HepG2 (cell line): ENCODE measurements at regions not wholly inside any gene's neighbourhood (a gene's known extent, or its start where the extent isn't known, plus 50 kb on each side); places are given as distances from the start of the nearest gene placed in this dataset.

ENCODE experiments used
- ATAC-seq: fragments of 200-7000 bp; cut with Tn5 transposase; 3 replicates; pipeline ENCODE4 v1.9.1; 2020; ENCODE audit warnings: mild to moderate bottlenecking, moderate library complexity
- BruUV-seq: library from RNA; stranded (reverse); fragments of 400-500 nt; replicated peaks from 2 replicates; lab custom pipeline; 2021; lab: Mats Ljungman, UMichigan
- CTCF ChIA-PET: fragments of 300-600 bp; formaldehyde crosslinking; extraction: SDS; loops from one replicate; lab custom pipeline; 2021; ENCODE audit warnings: low total read pairs, inconsistent platforms, low intra/inter-chr PET ratio; lab: Yijun Ruan, JAX
- POLR2A ChIA-PET: fragments of 350-600 bp; sonication (Branson Sonifier 250); formaldehyde crosslinking; loops from one replicate; lab custom pipeline; 2020; ENCODE audit warnings: antibody characterized with exemption, inconsistent platforms; lab: Yijun Ruan, JAX
- DNase-seq: peaks from one replicate; pipeline ENCODE4 v3.0.0-alpha.2; 2015; ENCODE audit warnings: low spot score
- FAIRE-seq: peaks from 3 replicates; lab custom pipeline; 2011; peaks lifted over from hg19 to GRCh38; lab: Jason Lieb, UNC
- H2AFZ ChIP-seq: one replicate; pipeline ENCODE4 v1.6.1; 2011; ENCODE audit warnings: low read length, inconsistent platforms
- H3K27ac ChIP-seq: fragments of 300-600 bp; 3 replicates; pipeline ENCODE4 v1.8.0; 2011; ENCODE audit warnings: mixed run types, mild to moderate bottlenecking, mixed read lengths, low read length, inconsistent platforms; ENCODE audit not compliant: insufficient read depth; ENCODE audit errors: extremely low read length
- H3K27me3 ChIP-seq, 2 experiments: fragments of 200-600 bp in 1 of 2; 2 replicates in 1 of 2; 3 replicates in 1 of 2; pipeline versions ENCODE4 v1.6.0 to v1.8.0; 2011; ENCODE audit warnings: low read length in 2 of 2, mild to moderate bottlenecking in 2 of 2, moderate library complexity in 2 of 2, inconsistent platforms in 1 of 2; ENCODE audit not compliant: insufficient read depth in 2 of 2, control insufficient read depth in 1 of 2
- H3K36me3 ChIP-seq, 2 experiments: fragments of 200-600 bp in 1 of 2; replicated peaks in 1 of 2; 2 replicates in 1 of 2; 3 replicates in 1 of 2; pipeline versions ENCODE4 v1.5.1 to v1.8.0; 2011; ENCODE audit warnings: low read length in 2 of 2, inconsistent platforms in 1 of 2; ENCODE audit not compliant: insufficient read depth in 2 of 2, control insufficient read depth in 1 of 2
- H3K4me1 ChIP-seq: 2 replicates; pipeline ENCODE4 v1.5.1; 2012; ENCODE audit warnings: low read length, inconsistent platforms; ENCODE audit not compliant: insufficient read depth
- H3K4me2 ChIP-seq: 2 replicates; pipeline ENCODE4 v1.6.0; 2011; ENCODE audit warnings: low read depth, low read length, inconsistent platforms
- H3K4me3 ChIP-seq, 3 experiments: fragments of 200-600 bp in 1 of 3; sonication (generic), shearing (Covaris generic) in 1 of 3; replicated peaks in 1 of 3; 2 replicates each; pipeline ENCODE4 v1.5.1; 2011 to 2016; ENCODE audit warnings: low read length in 3 of 3, inconsistent platforms in 2 of 3, low read depth in 2 of 3, mild to moderate bottlenecking in 2 of 3, control low read depth in 1 of 3, mixed read lengths in 1 of 3; ENCODE audit not compliant: insufficient read depth in 1 of 3
- H3K79me2 ChIP-seq: one replicate; pipeline ENCODE4 v1.6.1; 2011; ENCODE audit warnings: low read length, inconsistent platforms; ENCODE audit not compliant: insufficient read depth
- H3K9ac ChIP-seq: 2 replicates; pipeline ENCODE4 v1.6.0; 2011; ENCODE audit warnings: mild to moderate bottlenecking, low read depth, low read length, inconsistent platforms; ENCODE audit not compliant: insufficient read depth
- H3K9me3 ChIP-seq: 2 replicates; pipeline ENCODE4 v1.5.1; 2012; ENCODE audit warnings: mild to moderate bottlenecking, low read length
- H4K20me1 ChIP-seq: 2 replicates; pipeline ENCODE4 v1.6.0; 2011; ENCODE audit warnings: inconsistent platforms, mild to moderate bottlenecking, low read length, moderate library complexity; ENCODE audit not compliant: insufficient read depth
- CTCF ChIP-seq: sonication (generic); formaldehyde crosslinking; IDR thresholded peaks from 2 replicates; pipeline ENCODE4 v1.5.0; 2020; ENCODE audit warnings: mild to moderate bottlenecking, missing genetic modification reagents, moderate library complexity
- E2F5 ChIP-seq: sonication (generic); formaldehyde crosslinking; conservative IDR thresholded peaks from 2 replicates; pipeline ENCODE4 v1.4.0; 2020; ENCODE audit warnings: missing genetic modification reagents
- MAFG ChIP-seq: sonication (generic); formaldehyde crosslinking; IDR thresholded peaks from 2 replicates; pipeline ENCODE4 v1.5.1; 2020; ENCODE audit warnings: mild to moderate bottlenecking, missing genetic modification reagents
- MBNL3 ChIP-seq: fragments of 250-450 bp; sonication (Bioruptor Pico); conservative IDR thresholded peaks from 2 replicates; pipeline ENCODE4 v1.8.0; 2022; ENCODE audit warnings: mild to moderate bottlenecking, inconsistent platforms
- MEIS2 ChIP-seq: sonication (generic); formaldehyde crosslinking; IDR thresholded peaks from 2 replicates; pipeline ENCODE4 v1.9.0; 2021; ENCODE audit warnings: mild to moderate bottlenecking, missing genetic modification reagents
- ONECUT2 ChIP-seq: sonication (generic); formaldehyde crosslinking; IDR thresholded peaks from 2 replicates; pipeline ENCODE4 v1.4.0; 2020; ENCODE audit warnings: missing genetic modification reagents
- PHB2 ChIP-seq: fragments of 450-650 bp; IDR thresholded peaks from 2 replicates; pipeline ENCODE4 v1.6.1; 2018; ENCODE audit not compliant: partially characterized antibody
- POLR2AphosphoS2 ChIP-seq: IDR thresholded peaks from 2 replicates; pipeline ENCODE4 v1.6.1; 2011; ENCODE audit warnings: low read depth, low read length, improper control_type of control experiment
- SIN3B ChIP-seq: fragments of 150-350 bp; IDR thresholded peaks from 2 replicates; pipeline ENCODE4 v1.6.1; 2014; ENCODE audit warnings: low read length
- STAG1 ChIP-seq: sonication (generic); formaldehyde crosslinking; IDR thresholded peaks from 2 replicates; pipeline ENCODE4 v1.4.0; 2020; ENCODE audit warnings: missing genetic modification reagents
- ZBTB42 ChIP-seq: sonication (generic); formaldehyde crosslinking; IDR thresholded peaks from 2 replicates; pipeline ENCODE4 v1.5.0; 2020; ENCODE audit warnings: mild to moderate bottlenecking, missing genetic modification reagents
- ZC3H13 ChIP-seq: sonication (generic); formaldehyde crosslinking; IDR thresholded peaks from 2 replicates; pipeline ENCODE4 v1.8.1; 2023; ENCODE audit warnings: mild to moderate bottlenecking, missing genetic modification reagents, moderate library complexity
- WGBS: methylation state at CpG from one replicate; pipeline ENCODE4 v1.1.6; 2017; ENCODE audit warnings: low lambda C conversion rate; 5-methylcytosine and 5-hydroxymethylcytosine counted together
- in situ Hi-C: cut with HindIII; loops from 2 replicates; pipeline ENCODE4 v1.10.0; 2017; ENCODE audit warnings: low pct_unique_long_range_greater_than_20kb; ENCODE audit not compliant: extremely low pct_ligation_motif_present
- intact Hi-C: fragments of 100-400 bp; cut with micrococcal nuclease; formaldehyde crosslinking; loops from one replicate; pipeline ENCODE4 v1.10.0; 2022; ENCODE audit not compliant: unreplicated experiment
- TF ChIP-seq, protein P1 (sequence below): sonication (generic); formaldehyde crosslinking; conservative IDR thresholded peaks from 2 replicates; pipeline ENCODE4 v1.8.0; 2022; ENCODE audit warnings: low read depth, missing genetic modification reagents
- TF ChIP-seq, protein P2 (sequence below): IDR thresholded peaks from 2 replicates; pipeline ENCODE4 v1.6.1; 2016; ENCODE audit warnings: control low read depth

DNA sequence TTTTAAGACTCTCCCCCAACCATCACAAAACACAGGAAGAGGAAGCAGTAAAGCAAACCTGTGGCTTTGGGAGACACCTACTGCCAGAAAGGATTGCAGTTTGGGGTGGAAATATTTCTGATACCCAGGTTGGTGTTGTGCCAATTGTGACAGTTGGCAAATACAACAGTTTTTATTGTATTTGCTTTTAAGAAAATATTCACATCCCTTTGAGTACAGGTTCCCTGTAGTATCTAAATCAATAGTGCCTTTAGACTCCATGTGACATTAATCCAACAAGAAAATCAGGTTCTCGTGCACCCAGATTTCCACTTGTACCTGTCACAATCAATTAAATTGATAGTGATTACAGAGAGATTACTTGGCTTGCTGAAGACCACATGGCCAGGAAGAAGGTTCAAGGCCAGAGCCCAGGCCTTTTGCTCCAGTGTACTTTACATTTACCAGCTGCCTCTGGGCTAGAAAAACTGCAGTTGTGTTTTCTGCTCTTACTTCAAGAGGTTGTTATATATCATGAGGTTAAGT, 361.2 kb downstream of the ATP23 start:
- in situ Hi-C loops = no loop called here
- BruUV-seq = no TSS peak
- no peak for FAIRE-seq
- ATAC-seq = no peak
- H3K79me2 ChIP-seq = no peaks in the 10 kb centered on the region
- H3K27me3 ChIP-seq = no peaks in the 10 kb centered on the region
- WGBS = 0% methylated on average over 1 of the region's 1 CpG
- H3K9me3 ChIP-seq = no peaks in the 10 kb centered on the region
- CTCF ChIA-PET = no interaction called here
- H3K4me3 ChIP-seq = no peak overlapping the region
- DNase-seq = no peak
- TF ChIP-seq MBNL3 (CRISPR knock-in tag) = no peak
- peak; percentile 37; the same call in 1 of the 2 replicates for TF ChIP-seq CTCF (CRISPR knock-in tag)
- TF ChIP-seq STAG1 = peak; percentile 48
- no peak overlapping the region for H3K4me2 ChIP-seq
- intact Hi-C loops = loop anchor here (5.0 kb wide), 1 partner anchor 125 kb away; no protein-coding TSS in a partner anchor
- H2AFZ ChIP-seq = no peak overlapping the region
- H3K9ac ChIP-seq = no peak overlapping the region
- no peaks in the 10 kb centered on the region for H4K20me1 ChIP-seq
- H3K27ac ChIP-seq = no peak overlapping the region
- H3K4me1 ChIP-seq = no peaks in the 10 kb centered on the region
- POLR2A ChIA-PET = no interaction called here
- H3K36me3 ChIP-seq = no peaks in the 10 kb centered on the region

DNA sequence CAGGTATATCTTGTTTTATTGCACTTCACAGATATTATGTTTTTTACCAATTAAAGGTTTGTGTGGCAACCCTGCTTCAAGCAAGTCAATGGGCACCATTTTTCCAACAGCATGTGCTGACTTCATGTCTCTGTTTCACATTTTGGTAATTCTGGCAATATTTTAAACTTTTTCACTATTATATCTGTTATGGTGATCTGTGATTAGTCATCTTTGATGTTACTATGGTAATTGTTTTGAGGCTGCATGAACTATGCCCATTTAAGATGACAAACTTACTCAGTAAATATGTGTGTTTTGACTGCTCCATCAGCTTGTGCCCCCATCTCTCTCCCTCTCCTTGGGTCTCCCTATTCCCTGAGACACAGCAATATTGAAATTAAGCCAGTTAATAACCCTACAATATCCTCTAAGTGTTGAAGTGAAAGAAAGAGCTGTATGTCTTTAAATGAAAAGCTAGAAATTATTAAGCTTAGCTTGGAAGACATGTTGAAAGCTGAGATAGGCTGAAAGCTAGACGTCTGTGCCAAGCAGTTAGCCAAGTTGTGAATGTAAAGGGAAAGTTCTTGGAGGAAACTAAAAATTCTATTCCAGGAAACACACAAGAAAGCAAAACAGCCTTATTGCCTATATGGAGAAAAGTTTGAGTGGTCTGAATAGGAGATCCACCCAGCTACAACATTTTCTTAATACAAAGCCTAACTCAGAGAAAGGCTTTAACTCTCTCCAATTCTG, 365.1 kb downstream of the ATP23 start:
- H3K4me3 ChIP-seq = no peak overlapping the region
- BruUV-seq = no TSS peak
- H3K79me2 ChIP-seq = no peaks in the 10 kb centered on the region
- ATAC-seq (no peak), DNase-seq (no peak), FAIRE-seq (no peak)
- H2AFZ ChIP-seq = no peak overlapping the region
- CTCF ChIA-PET = no interaction called here
- no peaks in the 10 kb centered on the region for H4K20me1 ChIP-seq
- no peaks in the 10 kb centered on the region for H3K4me1 ChIP-seq
- H3K9me3 ChIP-seq = no peaks in the 10 kb centered on the region
- POLR2A ChIA-PET = no interaction called here
- no peak overlapping the region for H3K27ac ChIP-seq
- no peaks in the 10 kb centered on the region for H3K36me3 ChIP-seq
- no peak overlapping the region for H3K4me2 ChIP-seq
- H3K9ac ChIP-seq = no peak overlapping the region
- WGBS = 0% methylated on average over 1 of the region's 1 CpG
- intact Hi-C loops = no loop called here
- no peaks in the 10 kb centered on the region for H3K27me3 ChIP-seq
- in situ Hi-C loops = no loop called here
- no peak for TF ChIP-seq SIN3B
- no peak for TF ChIP-seq ZC3H13
- TF ChIP-seq POLR2AphosphoS2 = no peak
- no peak for TF ChIP-seq MEIS2 (CRISPR knock-in tag)
- TF ChIP-seq MAFG (CRISPR knock-in tag) = no peak
- no peak for TF ChIP-seq ONECUT2 (CRISPR knock-in tag)
- TF ChIP-seq, protein P1, sequence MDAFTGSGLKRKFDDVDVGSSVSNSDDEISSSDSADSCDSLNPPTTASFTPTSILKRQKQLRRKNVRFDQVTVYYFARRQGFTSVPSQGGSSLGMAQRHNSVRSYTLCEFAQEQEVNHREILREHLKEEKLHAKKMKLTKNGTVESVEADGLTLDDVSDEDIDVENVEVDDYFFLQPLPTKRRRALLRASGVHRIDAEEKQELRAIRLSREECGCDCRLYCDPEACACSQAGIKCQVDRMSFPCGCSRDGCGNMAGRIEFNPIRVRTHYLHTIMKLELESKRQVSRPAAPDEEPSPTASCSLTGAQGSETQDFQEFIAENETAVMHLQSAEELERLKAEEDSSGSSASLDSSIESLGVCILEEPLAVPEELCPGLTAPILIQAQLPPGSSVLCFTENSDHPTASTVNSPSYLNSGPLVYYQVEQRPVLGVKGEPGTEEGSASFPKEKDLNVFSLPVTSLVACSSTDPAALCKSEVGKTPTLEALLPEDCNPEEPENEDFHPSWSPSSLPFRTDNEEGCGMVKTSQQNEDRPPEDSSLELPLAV (CRISPR knock-in tag) = no peak
- TF ChIP-seq ZBTB42 (CRISPR knock-in tag) = no peak
- TF ChIP-seq E2F5 = no peak
- TF ChIP-seq PHB2 = no peak
- TF ChIP-seq, protein P2, sequence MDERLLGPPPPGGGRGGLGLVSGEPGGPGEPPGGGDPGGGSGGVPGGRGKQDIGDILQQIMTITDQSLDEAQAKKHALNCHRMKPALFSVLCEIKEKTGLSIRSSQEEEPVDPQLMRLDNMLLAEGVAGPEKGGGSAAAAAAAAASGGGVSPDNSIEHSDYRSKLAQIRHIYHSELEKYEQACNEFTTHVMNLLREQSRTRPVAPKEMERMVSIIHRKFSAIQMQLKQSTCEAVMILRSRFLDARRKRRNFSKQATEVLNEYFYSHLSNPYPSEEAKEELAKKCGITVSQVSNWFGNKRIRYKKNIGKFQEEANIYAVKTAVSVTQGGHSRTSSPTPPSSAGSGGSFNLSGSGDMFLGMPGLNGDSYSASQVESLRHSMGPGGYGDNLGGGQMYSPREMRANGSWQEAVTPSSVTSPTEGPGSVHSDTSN = no peak
